ENCODE measurements at regions not wholly inside any gene's neighbourhood (a gene's known extent, or its start where the extent isn't known, plus 50 kb on each side); places are given as distances from the start of the nearest gene placed in this dataset.

DNA sequence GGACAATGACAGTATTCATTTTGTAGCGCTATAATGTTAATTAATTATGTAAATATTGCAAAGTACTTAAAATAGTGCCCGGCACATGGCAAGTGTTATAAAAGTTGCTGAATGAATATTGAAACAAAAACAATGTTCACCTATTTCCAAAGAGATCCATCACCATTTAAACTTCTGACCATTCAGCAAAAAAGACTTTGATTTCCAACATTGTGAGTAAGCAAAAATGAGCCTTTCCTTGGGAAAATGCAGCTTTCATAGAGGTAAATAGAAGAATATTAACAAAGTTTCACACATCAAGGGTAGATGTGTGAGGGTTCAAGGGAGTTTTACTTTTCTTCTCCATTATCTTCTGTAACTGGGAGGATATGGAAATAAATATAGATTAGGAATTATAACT lies 1089.4 kb upstream of the C9orf72 start:
- no peak for TF ChIP-seq RXRB (CRISPR knock-in tag; IDR thresholded peaks at IDR 0.05; ENCODE audit: borderline replicate concordance)
- no peak for TF ChIP-seq ZNF44 (CRISPR knock-in tag; IDR thresholded peaks at IDR 0.05)
- no peak for TF ChIP-seq NCOA5 (CRISPR knock-in tag; IDR thresholded peaks at IDR 0.05)
- no peak for TF ChIP-seq CBX2 (IDR thresholded peaks at IDR 0.05; ENCODE audit: low read depth, low read length)
- TF ChIP-seq CBX2 (CRISPR knock-in tag; IDR thresholded peaks at IDR 0.05; ENCODE audit: low read depth): no peak
- no peak for TF ChIP-seq PRDM15 (CRISPR knock-in tag; IDR thresholded peaks at IDR 0.05)
- TF ChIP-seq MAFG (CRISPR knock-in tag; IDR thresholded peaks at IDR 0.05): no peak
- TF ChIP-seq, protein P1, sequence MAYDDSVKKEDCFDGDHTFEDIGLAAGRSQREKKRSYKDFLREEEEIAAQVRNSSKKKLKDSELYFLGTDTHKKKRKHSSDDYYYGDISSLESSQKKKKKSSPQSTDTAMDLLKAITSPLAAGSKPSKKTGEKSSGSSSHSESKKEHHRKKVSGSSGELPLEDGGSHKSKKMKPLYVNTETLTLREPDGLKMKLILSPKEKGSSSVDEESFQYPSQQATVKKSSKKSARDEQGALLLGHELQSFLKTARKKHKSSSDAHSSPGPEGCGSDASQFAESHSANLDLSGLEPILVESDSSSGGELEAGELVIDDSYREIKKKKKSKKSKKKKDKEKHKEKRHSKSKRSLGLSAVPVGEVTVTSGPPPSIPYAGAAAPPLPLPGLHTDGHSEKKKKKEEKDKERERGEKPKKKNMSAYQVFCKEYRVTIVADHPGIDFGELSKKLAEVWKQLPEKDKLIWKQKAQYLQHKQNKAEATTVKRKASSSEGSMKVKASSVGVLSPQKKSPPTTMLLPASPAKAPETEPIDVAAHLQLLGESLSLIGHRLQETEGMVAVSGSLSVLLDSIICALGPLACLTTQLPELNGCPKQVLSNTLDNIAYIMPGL (CRISPR knock-in tag; IDR thresholded peaks at IDR 0.05; ENCODE audit: borderline replicate concordance in 1 of 2, low read depth in 1 of 2): no peak
- no peak for TF ChIP-seq EZH2 (conservative IDR thresholded peaks at IDR 0.05; ENCODE audit: low read depth, low read length)
- no peak for TF ChIP-seq POLR2G (IDR thresholded peaks at IDR 0.05; ENCODE audit: low read depth, low read length)
- TF ChIP-seq MBNL3 (CRISPR knock-in tag; conservative IDR thresholded peaks at IDR 0.05): no peak
- no peak for TF ChIP-seq ZNF547 (CRISPR knock-in tag; IDR thresholded peaks at IDR 0.05)
- TF ChIP-seq ZBTB33 (CRISPR knock-in tag; IDR thresholded peaks at IDR 0.05): no peak
- TF ChIP-seq CTCF (CRISPR knock-in tag; IDR thresholded peaks at IDR 0.05): no peak
